Ishikawa (cell line): ENCODE measurements at regions not wholly inside any gene's neighbourhood (a gene's known extent, or its start where the extent isn't known, plus 50 kb on each side); places are given as distances from the start of the nearest gene placed in this dataset.

Experiments used
- CEBPB ChIP-seq: IDR thresholded peaks from 2 replicates; pipeline ENCODE4 v1.6.1; 2012
- CREB1 ChIP-seq: IDR thresholded peaks from 2 replicates; pipeline ENCODE4 v1.6.1; 2012; ENCODE audit warnings: low read depth
- EGR1 ChIP-seq: IDR thresholded peaks from 2 replicates; pipeline ENCODE4 v1.6.1; 2012
- EP300 ChIP-seq: IDR thresholded peaks from 2 replicates; pipeline ENCODE4 v1.6.1; 2012; ENCODE audit warnings: borderline replicate concordance
- FOXM1 ChIP-seq: IDR thresholded peaks from 2 replicates; pipeline ENCODE4 v1.6.1; 2012; ENCODE audit warnings: low read depth, borderline replicate concordance
- MAX ChIP-seq: IDR thresholded peaks from 2 replicates; pipeline ENCODE4 v1.6.1; 2012
- NFIC ChIP-seq: IDR thresholded peaks from 2 replicates; pipeline ENCODE4 v1.6.1; 2012
- RAD21 ChIP-seq: IDR thresholded peaks from 2 replicates; pipeline ENCODE4 v1.6.1; 2012; ENCODE audit warnings: low read depth
- TAF1 ChIP-seq: IDR thresholded peaks from 2 replicates; pipeline ENCODE4 v1.6.1; 2012; ENCODE audit warnings: low read depth, mild to moderate bottlenecking
- TCF12 ChIP-seq: IDR thresholded peaks from 2 replicates; pipeline ENCODE4 v1.6.1; 2012; ENCODE audit warnings: low read depth
- TEAD4 ChIP-seq: IDR thresholded peaks from 2 replicates; pipeline ENCODE4 v1.6.1; 2012
- USF1 ChIP-seq: IDR thresholded peaks from 2 replicates; pipeline ENCODE4 v1.6.1; 2012
- YY1 ChIP-seq: IDR thresholded peaks from 2 replicates; pipeline ENCODE4 v1.6.1; 2012; ENCODE audit warnings: low read depth
- ZBTB7A ChIP-seq: IDR thresholded peaks from 2 replicates; pipeline ENCODE4 v1.6.1; 2012; ENCODE audit warnings: low read depth
- TF ChIP-seq, protein P1 (sequence below): IDR thresholded peaks from 2 replicates; pipeline ENCODE4 v1.6.1; 2012; ENCODE audit warnings: low read depth, mild to moderate bottlenecking

GRCh38 chr10:120314442-120314841 is 142.6 kb upstream of the PLPP4 start:
- TF ChIP-seq CREB1 (no peak), YY1 (no peak), NFIC (no peak), TEAD4 (no peak), ZBTB7A (no peak), RAD21 (no peak), TCF12 (no peak), CEBPB (no peak), EP300 (no peak), FOXM1 (no peak), MAX (no peak), USF1 (no peak), TAF1 (no peak), EGR1 (no peak)
- TF ChIP-seq, protein P1, sequence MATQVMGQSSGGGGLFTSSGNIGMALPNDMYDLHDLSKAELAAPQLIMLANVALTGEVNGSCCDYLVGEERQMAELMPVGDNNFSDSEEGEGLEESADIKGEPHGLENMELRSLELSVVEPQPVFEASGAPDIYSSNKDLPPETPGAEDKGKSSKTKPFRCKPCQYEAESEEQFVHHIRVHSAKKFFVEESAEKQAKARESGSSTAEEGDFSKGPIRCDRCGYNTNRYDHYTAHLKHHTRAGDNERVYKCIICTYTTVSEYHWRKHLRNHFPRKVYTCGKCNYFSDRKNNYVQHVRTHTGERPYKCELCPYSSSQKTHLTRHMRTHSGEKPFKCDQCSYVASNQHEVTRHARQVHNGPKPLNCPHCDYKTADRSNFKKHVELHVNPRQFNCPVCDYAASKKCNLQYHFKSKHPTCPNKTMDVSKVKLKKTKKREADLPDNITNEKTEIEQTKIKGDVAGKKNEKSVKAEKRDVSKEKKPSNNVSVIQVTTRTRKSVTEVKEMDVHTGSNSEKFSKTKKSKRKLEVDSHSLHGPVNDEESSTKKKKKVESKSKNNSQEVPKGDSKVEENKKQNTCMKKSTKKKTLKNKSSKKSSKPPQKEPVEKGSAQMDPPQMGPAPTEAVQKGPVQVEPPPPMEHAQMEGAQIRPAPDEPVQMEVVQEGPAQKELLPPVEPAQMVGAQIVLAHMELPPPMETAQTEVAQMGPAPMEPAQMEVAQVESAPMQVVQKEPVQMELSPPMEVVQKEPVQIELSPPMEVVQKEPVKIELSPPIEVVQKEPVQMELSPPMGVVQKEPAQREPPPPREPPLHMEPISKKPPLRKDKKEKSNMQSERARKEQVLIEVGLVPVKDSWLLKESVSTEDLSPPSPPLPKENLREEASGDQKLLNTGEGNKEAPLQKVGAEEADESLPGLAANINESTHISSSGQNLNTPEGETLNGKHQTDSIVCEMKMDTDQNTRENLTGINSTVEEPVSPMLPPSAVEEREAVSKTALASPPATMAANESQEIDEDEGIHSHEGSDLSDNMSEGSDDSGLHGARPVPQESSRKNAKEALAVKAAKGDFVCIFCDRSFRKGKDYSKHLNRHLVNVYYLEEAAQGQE: no peak

GRCh38 chr10:120318862-120319261 is 138.2 kb upstream of the PLPP4 start:
- no peak for TF ChIP-seq NFIC
- no peak for TF ChIP-seq RAD21
- TF ChIP-seq EP300: no peak
- no peak for TF ChIP-seq CEBPB
- TF ChIP-seq, protein P1: no peak
- no peak for TF ChIP-seq ZBTB7A
- no peak for TF ChIP-seq MAX
- TF ChIP-seq USF1: no peak
- no peak for TF ChIP-seq TAF1
- no peak for TF ChIP-seq TCF12
- no peak for TF ChIP-seq FOXM1
- no peak for TF ChIP-seq CREB1
- TF ChIP-seq YY1: no peak
- TF ChIP-seq EGR1: no peak
- TF ChIP-seq TEAD4: no peak

GRCh38 chr10:120327675-120328074 is 129.4 kb upstream of the PLPP4 start:
- TF ChIP-seq ZBTB7A (no peak), RAD21 (no peak), YY1 (no peak), USF1 (no peak), EGR1 (no peak), CEBPB (no peak), MAX (no peak), FOXM1 (no peak)
- TF ChIP-seq, protein P1: no peak

- TF ChIP-seq RAD21: no peak
- no peak for TF ChIP-seq EP300
- no peak for TF ChIP-seq YY1
- no peak for TF ChIP-seq NFIC
- no peak for TF ChIP-seq TEAD4
- no peak for TF ChIP-seq USF1
- no peak for TF ChIP-seq EGR1
- no peak for TF ChIP-seq TCF12
- TF ChIP-seq TAF1: no peak
Measured at GRCh38 chr10:120328647-120329046, 128.4 kb upstream of the PLPP4 start.
